ENCODE measurements at regions not wholly inside any gene's neighbourhood (a gene's known extent, or its start where the extent isn't known, plus 50 kb on each side); places are given as distances from the start of the nearest gene placed in this dataset.
A peak's percentile ranks its signal among the peaks of the same experiment; 100 is the strongest.

DNA sequence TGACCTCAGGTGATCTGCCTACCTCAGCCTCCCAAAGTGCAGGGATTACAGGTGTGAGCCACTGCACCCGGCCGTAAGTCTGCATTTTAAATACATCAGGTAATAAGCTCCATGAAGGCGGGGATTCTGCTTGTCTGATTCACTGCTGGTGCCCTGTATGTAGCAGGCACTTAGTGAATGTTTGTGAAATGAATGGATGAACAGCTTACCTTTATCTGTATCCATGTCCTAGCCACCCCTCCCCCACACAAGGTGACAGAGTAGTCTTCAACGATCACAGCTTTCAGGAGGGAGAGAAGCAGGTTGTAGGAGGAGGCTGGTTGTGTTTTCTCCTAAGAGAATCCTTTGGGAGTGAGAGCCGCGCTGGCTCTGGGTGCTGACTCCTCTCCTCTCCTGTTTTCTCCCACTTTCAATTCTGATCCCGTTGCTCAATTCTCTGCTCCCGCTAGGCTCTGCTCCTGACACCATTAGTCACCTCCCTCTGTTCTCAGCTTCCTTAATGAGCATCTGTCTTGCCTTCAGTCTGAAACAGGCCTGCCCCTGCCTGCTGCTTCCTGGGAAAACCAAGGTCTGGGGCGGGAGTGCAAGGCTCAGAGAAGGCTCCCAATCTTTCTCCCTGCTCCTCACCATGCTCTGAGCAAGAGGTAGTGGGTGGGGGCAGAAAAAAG lies 88.8 kb upstream of the CTNNA1 start:
- DNase-seq = peak; percentile 85

DNA sequence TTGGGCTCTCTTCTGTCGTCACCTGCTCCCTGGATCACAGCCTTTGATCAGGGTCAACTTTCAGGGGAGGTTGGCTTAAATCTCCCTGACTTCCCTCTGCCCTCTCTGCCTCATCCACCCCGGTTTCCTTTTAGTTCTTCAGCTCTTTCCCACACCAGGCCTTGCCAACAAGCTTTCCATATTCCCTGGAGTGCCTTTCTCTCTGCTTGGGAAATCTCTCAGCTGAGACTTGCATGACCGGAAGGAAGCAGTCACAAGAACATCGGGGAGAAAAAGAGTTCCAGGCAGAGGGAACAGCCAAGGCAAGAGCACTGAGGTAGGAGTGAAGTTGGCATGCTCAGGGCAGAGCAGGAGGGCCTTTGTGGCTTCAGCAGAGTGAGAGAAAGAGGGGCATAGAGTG lies 88.4 kb upstream of the HSPA9 start:
- no peak for DNase-seq

DNA sequence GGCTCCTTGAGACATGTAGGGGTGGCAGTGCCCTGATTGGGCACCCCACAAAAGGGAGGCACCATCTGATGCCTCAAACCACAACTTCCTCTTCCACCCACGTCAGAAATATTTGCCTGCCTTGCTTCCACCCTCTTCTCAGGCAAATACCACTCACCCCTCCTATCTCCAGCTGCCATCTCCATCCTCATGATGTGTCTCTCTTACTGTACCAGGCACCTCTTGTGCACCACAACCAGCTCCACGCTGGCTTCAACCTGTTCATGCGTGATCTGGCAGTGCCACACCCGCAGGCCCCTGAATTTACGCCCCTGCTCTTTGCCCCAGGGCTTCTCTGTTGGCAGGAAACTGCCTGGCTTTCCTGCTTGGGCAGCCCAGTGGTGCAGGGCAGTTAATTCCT lies 87.8 kb upstream of the HSPA9 start:
- no peak for DNase-seq

DNA sequence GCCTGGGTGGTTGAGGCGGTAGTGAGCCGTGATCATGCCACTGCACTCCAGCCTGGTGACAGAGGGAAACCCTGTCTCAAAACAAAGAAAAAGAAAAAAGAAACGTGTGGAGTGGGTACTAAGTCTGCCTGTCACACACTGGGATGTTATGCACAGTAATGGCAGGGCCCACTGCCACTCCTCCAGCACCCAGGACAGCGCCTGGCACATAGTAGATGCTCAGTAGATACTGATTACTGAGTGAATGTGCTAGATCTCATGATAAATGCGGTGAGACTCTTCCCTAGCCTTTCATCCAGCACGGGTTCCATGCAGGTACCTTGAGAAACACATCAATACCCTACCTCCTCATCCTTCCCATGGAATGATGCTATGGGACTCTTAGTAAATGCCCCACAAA lies 87.4 kb upstream of the HSPA9 start:
- DNase-seq = no peak

DNA sequence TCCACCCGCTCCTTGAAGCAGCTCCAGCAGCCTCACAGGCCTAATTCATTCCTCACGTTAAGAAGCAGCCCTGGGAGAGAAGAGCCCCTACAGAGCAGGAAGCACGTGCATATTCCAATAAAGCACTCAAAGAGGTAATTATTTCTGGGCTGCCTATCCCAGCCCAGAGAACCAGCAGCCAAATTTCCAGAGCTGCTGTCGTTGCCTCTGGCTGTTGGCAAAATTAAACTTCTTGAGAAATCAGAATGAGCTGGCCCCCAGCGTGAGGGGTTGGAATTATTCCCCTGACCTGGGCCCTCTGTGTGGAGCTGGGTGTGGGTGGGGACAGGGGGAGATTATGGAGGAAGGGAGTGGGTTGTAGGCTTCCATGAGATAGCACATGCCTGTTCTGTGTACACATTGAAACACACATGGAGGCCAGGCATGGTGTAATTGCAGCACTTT lies 86.8 kb upstream of the HSPA9 start:
- DNase-seq = no peak

DNA sequence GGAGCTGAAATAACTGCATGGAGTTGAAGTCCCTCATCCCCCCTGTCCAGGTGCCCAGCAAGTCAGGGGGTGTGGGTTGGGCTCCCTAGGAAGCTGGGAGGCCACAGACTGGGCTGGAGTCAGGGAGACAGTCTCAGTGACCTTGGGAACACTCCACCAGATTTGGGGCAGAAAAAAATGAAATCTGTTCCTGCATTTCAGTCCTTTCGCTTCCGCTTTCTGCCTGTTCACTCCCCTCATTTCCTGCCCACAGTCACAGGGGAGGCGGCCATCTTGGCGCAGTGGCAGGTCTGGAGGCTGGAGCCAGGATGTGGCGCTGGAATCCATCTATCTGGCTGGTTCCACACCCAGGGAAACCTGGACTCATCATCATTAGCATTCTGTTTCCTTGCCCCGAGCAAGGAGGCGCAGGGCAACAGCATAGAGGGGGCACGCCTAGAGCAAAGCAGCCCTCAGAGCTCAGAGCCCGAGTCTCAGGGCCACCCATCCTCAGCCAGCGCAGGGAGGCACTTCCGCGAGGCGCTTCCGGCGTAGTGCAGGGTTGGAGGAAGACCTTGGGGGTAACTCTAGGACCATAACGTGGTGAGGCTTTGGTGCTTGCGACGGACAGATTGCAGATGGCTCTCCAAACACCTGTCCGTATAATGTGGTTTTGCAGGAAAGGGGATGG lies 86.2 kb upstream of the HSPA9 start:
- DNase-seq = no peak

DNA sequence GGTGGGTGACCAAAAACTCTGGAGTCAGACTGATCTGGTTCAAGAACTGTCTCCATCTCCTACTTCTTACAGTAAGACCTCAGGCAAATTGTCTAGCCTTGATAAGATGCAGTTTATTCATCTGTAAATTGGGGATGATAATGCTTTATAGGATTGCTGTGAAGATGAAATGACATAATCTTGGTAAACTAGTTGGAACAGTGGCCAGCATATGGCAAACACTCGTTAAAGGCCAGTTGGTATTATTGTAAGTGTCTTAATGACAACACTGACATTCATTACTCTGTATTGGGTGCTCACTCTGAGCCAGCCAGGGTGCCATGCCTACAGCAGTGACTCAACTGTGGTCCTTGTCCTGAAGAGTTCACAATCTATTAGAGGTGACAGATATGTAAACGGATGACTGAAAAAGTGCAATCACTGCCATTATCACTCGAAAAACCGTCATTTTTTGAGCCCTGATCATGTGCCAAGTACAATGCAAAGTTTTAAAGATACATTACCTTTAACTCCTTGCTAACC lies 84.9 kb upstream of the HSPA9 start:
- DNase-seq = no peak

DNA sequence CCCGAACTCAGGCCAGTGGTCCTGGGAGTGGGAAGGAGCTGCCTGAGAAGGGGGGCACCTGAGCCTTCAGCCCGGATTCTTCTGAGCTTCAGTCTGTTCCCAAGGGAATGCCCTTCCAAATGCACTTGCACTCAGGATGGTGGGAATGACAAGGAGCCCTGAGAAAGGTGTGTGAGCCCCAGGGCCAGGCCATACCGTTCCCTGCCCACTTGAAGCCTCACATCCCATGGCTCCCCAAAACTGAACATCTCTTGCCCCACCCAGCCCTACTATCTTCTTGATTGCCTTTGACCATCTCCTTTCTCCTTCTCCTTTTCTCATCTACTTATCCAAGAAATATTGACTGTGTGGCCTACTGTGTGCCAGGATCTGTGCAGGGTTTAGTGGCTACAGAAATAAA lies 84.4 kb upstream of the HSPA9 start:
- no peak for DNase-seq

DNA sequence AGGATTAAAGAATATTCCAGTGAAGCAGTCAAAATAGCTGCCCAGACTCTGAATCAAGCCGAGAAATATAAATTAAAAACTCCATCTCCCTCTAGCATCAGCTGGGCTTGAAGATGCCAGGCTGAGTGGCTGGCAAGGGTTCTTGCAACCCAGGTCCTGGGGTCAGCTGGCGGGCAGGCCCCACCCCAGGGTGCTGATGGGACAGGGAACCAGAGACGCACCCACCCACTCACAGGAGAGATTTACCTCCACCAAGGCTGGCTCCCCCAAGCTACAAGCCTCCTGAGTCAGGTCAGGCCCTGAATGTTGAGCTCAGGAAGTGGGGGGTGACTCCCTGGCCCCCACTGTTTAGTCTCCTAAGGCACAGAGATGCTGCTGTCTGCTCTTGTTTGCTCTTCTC lies 83.9 kb upstream of the HSPA9 start:
- no peak for DNase-seq

DNA sequence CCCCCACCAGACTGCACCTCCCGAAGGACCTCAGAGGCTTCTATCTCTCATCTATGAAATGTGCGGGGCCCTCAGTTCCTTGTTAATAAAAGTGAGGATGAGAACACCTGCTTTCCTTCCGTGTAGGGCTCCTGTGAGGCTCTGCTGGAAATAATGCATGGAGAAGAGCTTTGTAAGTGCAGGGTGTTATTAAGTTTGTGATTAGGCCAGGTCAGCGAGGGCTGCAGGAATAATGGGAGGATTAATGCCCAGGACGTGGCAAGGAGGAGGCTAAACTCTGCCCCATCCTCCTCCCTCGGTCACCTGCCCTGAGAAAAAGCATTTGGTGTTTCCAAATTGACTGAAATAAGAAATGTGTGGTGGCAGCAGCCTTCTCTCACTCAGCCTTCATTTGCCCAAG lies 83.5 kb upstream of the HSPA9 start:
- DNase-seq = no peak

DNA sequence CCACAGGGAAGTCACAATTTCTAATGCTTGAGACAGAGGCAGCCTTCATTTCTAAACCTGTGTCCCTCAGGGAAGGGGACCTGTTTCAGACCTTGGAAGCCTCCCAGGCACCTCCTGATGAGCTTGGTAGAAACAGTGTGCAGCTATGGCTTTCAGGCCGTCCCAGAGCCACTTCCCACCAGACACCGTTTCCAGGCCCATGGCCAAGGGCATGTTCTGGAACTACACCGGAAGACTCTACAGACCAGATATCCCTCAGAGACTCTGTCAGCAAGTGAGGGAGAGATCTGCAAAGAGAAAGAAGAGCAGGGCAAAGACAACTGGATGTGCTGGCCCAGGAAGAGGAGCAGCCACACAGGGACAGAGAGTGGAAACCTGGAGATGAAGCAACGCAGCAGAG lies 82.2 kb upstream of the HSPA9 start:
- no peak for DNase-seq

DNA sequence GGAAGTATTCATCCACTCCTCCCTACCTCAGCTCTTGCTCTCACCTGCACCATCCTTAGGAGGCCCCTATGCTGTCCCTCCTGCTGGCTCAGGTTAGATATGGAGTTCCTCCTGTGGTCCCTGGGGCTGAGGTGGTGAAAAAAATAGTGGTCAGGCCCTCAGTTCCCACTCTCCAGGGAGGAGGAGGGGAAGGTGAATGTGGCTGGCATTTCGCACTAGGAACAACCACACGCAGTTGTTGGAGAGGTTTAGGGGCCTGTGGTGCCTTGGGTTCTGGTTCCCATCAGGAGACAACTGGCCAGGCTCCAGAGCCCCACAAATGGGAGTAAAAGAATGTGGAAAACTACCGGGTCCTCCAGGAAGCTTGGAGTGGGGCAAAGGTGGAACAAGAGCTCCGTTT lies 81.7 kb upstream of the HSPA9 start:
- DNase-seq = no peak

DNA sequence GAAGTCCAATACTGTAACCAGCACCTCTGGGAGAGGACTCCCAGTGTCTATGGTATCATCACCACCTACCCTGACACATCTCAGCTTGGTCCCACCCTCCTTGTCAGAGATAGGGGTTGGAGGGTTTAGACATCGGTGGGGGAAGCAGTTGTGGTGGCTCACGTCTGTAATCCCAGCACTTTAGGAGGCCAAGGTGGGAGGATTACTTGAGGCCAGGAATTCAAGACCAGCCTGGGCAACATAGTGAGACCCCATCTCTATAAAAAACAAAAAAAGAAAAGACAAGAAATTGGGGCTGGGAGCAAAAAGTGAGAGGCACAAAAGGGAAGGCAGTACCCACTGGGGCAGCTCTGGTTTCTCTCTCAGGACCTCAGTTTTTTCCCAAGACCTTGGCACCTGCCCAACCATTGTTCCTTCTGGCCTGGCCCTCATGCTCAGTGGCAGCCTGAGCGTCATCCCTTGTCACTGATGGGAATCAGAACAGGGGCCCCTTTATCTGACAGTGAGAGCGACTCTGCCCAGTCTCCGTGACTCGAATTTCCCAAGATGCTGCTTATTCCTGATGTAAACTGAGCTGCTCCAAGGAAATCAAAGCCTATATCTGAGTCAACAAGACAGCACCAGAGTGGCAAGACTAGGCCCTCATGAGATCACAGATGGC lies 80.5 kb upstream of the HSPA9 start:
- no peak for DNase-seq

DNA sequence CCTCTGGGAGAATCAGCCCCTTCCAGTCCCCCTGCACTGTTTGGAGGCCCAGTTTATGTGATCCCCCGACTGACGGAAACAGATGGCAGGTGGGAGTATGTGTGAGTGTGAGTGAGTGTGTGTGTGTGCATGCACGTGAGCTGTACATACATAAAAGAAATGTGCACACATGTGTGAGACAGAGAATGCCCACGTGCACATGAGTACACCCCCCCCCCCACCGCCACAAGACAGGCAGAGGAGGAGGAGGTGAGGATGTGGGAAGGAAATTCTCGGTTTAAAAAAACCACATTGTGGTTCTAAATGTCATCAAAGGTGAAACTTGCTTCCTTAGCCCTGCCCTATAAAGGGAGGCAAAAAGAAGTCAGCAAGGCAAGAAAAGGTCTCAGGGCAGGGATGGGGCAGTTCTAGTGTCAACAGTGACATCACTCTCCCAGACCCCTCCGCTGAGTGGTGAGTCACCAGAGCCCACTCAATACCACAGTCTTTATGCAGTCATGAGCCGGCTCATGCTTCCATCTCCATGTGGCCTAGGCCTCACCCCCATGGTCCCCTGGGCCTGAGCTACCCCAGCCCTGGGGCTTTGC lies 79.2 kb upstream of the HSPA9 start:
- DNase-seq = peak; percentile 91

DNA sequence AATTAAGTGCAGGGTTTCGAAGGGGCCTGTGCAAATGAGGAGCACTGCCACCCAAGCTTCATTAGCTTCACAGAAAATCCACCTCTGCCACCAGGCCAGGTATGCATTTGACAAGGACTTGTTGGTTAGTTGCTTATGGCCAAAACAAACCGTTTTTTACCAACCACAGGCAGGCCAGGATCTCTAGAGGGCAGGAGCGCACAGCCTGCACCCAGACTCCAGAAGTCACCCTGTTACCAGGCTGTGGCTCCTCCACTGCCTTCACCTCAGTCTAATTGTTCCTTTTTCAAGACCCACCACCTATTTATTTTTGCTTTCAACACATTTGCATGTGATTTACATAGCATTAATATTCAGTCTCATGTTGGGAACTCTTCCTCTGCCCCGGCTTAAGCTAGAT lies 78.3 kb upstream of the HSPA9 start:
- peak; percentile 69 for DNase-seq

DNA sequence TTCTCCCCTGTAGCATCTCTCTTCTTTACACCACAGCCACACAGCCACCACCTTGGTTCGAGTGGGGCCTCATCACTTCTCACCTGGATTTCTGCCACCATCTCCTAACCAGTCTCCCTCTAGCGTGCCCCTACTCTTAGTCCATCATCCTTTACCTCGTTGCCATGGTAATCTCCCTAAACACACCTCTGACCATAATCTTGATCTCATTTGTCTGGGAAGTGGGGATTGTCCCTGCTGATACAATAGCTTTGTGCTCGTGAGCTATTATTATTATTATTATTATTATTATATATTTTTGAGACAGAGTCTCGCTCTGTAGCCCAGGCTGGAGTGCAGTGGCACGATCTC lies 76.5 kb upstream of the HSPA9 start:
- no peak for DNase-seq

DNA sequence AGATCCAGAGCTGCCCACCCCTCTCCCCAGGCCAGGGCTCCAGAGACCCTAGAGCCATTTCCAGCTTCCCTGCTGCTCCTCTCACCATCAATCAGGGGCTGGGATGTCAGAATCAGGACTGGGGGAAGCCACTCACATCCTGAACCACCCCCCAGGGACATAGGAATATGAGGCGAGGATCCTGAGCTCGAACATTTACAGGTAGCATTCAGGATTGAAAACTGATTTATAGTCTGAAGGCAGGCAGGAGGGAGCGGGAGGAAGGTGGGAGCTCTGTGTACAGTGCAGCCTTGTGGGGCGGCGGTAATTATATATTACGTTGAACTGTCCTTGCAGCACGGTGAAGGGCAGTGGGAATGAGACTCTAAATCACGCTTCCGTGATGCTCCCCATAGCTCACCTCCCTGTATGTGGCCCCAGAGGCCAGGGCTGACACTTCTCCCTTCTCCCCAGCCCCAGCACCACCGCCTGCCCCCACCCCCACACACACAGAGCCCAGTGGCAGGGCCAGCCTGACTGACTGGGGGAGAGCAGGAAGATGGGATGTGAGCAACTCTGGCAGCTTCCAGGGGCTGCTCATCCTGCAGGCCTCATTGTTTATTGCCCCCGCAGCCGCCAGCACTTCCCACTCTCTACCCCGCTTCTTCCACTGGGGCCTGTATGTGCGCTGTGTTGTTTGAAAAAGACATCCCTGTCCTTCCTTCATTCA lies 76.0 kb upstream of the HSPA9 start:
- no peak for DNase-seq

DNA sequence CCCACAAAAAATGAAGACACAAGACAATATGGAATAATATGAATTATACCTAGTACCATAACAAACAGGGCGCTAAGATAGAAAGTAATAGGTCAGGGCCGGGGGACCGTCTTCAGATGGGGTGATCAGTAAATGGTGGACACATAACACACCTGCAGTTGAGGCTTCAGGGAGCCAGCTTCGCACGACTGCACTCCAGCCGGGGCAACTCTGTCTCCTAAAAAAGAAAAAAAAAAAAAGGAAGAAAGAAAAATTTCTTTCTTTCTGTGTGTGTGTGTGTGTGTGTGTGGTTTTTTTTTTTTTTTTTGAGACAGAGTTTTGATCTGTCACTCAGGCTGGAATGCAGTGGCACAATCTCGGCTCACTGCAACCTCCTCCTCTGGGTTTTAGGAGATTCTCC lies 75.0 kb upstream of the HSPA9 start:
- DNase-seq = no peak

DNA sequence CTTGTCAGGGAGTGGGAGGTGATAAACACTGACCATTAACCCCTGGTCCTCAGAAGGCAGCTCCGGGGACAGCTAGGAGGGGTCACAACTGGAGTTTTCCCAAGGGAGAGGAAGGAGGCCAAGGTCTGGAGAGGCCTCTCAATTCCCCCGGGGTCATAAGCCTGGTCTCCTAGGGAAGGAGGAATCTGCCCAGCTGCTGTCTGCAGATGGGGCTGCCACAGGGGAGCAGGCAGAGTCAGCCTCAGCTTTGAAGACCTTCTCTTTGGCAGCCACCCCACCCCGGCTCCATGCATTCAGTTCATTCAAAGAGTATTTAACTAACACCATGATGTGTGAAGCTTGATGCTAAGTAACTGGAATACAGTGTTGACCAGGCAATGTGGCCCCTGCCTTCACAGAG lies 74.6 kb upstream of the HSPA9 start:
- peak; percentile 66 for DNase-seq

DNA sequence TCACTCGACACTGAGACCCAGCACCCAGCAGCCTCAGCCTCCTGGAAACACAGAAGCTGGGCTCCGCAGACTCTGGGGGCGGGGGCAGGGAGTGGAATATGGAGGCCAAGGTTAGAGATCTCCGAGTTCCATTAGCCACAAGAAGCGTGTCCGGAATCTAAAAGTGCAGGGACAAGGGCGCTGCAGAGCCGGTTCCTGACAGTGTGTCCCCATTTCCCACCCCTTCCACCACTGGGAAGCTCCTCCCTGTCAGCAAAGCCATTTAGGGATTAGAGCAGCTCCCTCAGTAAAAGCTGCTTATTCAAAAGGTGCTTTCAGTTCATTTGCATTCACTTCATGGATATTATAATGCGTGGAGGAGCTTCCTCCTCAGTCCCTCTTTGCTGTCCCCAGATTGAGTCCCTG lies 74.1 kb upstream of the HSPA9 start:
- no peak for DNase-seq

DNA sequence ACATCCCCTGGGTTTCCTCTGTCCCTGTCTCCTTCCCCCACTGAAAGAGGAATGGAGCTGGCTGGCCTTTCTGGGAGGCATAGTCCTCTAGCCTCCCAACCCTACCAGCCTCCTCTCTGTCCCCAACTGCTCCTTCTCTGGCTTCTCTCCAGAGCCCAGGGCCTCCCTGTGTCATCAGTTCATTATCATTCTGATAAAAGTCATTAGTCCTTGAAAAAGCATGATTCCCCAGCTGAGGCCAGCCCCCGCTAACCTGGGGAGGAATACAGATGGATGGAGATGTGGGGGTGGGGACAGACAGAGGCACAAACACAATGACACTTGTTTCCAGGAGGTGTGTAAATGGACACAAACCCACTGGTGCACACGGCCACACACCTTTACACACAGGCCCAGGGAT lies 73.6 kb upstream of the HSPA9 start:
- no peak for DNase-seq

DNA sequence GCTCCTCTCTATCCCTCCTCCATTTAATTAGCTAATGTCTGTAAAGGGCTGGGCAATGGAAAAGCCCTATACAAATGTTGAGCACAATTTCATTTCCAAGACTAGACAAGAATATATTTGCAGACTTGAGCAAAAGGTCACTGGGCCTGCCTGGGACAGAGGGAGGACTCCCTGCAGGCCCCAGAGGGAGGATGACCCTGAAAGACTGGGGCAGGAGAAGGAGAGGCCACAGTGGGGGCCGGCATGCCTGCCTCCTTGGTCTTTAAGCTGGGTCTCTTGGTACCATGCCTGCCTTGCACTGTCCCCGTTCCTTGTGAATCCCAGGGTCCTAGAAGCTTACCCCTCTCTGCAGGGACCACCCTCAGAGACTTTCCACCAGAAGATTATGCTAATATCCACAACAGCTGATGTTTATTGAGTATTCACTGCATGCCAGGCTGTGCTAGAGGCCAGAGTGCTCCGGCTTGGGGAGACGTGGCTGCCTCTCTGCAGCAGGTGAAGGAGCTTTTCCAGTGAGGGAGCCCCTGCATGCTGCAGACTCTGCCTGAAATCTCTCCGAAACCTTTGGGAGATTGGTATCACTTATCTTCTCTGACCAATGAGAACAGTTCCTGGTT lies 72.7 kb upstream of the HSPA9 start:
- DNase-seq = no peak

DNA sequence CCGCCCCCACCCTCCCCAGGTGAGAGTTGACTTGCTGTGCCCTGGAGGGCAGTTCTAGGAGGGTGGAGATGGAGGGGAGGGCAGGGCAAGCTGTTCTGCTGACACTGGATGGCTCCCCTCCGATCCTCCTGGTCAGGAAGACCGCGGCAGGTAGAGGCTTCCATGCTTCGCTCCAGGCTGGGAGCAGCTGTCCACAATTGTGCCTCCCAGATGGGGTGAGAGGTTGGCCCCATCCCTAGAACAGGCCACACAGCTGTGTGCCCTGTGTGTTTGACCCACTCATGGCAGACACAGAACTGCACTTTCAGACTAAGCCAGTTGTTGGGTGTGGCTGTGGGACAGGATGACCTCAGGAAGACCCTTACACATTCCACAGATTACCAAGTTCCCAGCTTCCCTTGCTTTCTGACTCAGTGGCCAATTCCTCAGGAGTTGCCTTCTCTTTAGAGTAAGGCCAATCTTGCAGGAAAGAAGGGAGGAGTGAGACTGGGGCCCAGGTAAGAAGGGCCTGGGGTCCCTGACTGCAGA lies 72.1 kb upstream of the HSPA9 start:
- no peak for DNase-seq
